ENCODE measurements at regions not wholly inside any gene's neighbourhood (a gene's known extent, or its start where the extent isn't known, plus 50 kb on each side); places are given as distances from the start of the nearest gene placed in this dataset.

DNA sequence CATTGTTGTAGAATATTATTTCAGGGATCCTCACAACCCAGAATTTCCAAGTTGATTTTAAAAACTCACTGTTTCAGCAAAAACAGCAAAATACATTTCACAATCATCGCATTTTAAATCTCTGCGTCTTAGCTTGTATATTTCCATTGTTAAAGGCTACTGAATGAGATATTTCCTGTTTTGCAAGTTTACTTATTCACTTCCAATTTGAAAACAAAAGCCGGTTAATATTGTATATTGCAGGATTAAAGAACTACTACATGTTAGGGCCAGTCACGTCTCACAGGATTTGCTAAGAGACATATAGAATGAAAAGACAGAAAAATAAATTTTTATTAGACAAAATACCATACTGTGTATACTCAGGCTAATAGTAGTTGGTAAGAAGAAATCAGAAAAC is 395.9 kb upstream of the CDH9 start:
- TF ChIP-seq, protein P1, sequence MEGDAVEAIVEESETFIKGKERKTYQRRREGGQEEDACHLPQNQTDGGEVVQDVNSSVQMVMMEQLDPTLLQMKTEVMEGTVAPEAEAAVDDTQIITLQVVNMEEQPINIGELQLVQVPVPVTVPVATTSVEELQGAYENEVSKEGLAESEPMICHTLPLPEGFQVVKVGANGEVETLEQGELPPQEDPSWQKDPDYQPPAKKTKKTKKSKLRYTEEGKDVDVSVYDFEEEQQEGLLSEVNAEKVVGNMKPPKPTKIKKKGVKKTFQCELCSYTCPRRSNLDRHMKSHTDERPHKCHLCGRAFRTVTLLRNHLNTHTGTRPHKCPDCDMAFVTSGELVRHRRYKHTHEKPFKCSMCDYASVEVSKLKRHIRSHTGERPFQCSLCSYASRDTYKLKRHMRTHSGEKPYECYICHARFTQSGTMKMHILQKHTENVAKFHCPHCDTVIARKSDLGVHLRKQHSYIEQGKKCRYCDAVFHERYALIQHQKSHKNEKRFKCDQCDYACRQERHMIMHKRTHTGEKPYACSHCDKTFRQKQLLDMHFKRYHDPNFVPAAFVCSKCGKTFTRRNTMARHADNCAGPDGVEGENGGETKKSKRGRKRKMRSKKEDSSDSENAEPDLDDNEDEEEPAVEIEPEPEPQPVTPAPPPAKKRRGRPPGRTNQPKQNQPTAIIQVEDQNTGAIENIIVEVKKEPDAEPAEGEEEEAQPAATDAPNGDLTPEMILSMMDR (IDR thresholded peaks at IDR 0.05): no peak
- DNase-seq: no peak
- peaks cover 5% of the 10 kb centered on the region; the same call in 1 of the 2 replicates for H3K9me3 Mint-ChIP-seq
- H3K27me3 Mint-ChIP-seq (ENCODE audit: insufficient read depth): no peaks in the 10 kb centered on the region
- no peaks in the 10 kb centered on the region; the same call in 1 of the 2 replicates for H3K36me3 Mint-ChIP-seq (ENCODE audit: low read depth)
- H3K4me3 Mint-ChIP-seq: no peak overlapping the region
- no peaks in the 10 kb centered on the region for H3K4me1 Mint-ChIP-seq (ENCODE audit: low read depth)
- no peak overlapping the region for H3K27ac Mint-ChIP-seq

DNA sequence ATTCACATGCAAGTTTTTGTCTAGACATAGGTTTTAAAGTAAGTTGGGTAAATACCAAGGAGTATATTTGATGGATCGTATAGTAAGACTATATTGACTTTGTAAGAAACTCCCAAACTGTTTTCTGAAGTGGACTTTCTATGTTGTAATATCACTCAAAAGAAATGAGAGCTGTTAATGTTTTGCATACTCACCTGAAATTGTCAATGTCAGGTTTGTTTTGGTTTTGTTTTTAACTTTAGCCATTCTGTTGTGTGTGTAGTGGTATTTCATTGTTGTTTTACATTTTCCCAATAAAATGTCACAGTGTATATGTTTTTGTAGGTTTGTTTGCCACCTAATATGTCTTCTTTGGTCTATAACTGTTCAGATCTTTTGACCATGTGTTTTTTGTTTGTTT is 375.7 kb upstream of the CDH9 start:
- Mint-ChIP-seq H3K9me3 (no peaks in the 10 kb centered on the region), H3K4me3 (no peak overlapping the region), H3K27ac (no peak overlapping the region), H3K27me3 (ENCODE audit: insufficient read depth) (no peaks in the 10 kb centered on the region; the same call in 1 of the 2 replicates), H3K4me1 (ENCODE audit: low read depth) (peaks cover 6% of the 10 kb centered on the region), H3K36me3 (ENCODE audit: low read depth) (no peaks in the 10 kb centered on the region)
- DNase-seq: no peak
- TF ChIP-seq, protein P1 (IDR thresholded peaks at IDR 0.05): no peak

DNA sequence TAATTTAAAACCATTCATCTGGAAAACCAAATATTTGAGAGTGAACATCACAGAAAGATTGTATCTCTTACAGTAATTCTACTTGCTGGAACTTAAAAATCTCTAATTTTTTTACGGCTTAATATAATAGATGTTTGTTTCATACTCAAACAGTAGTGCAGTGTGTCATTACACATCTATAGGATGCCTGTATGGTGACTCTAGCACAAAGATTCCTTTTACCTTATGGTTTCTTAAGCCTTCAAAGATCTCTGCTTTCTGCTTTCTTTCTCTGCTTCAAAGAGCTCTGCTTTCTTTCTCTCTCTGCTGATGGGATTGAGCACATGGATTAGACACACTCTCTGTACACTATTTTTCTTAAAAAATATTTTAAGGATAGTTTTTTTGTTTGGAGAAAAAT is 374.0 kb upstream of the CDH9 start:
- Mint-ChIP-seq H3K4me3 (no peak overlapping the region), H3K27ac (no peak overlapping the region), H3K9me3 (no peaks in the 10 kb centered on the region), H3K4me1 (ENCODE audit: low read depth) (no peaks in the 10 kb centered on the region; the same call in 1 of the 2 replicates), H3K27me3 (ENCODE audit: insufficient read depth) (no peaks in the 10 kb centered on the region; the same call in 1 of the 2 replicates), H3K36me3 (ENCODE audit: low read depth) (no peaks in the 10 kb centered on the region)
- TF ChIP-seq, protein P1 (IDR thresholded peaks at IDR 0.05): no peak
- no peak for DNase-seq

DNA sequence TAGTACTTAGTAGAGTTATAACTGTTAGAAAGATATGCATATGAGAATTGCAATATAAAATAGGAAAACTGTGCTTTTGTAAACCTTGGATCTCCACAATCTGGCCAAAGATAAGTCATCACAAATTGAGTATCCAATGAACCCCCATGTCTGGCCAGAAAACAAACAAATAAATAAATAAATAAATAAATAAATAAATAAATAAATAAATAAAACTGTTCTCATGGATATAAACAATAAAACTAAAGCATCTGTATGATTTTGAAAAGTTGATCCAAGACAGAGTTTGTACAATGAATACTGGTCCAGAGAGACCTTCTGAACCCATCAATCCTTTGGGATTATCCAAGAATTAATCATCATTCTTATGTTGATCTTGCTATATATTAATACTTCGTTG is 367.6 kb upstream of the CDH9 start:
- H3K36me3 Mint-ChIP-seq (ENCODE audit: low read depth): no peaks in the 10 kb centered on the region
- no peak overlapping the region for H3K27ac Mint-ChIP-seq
- no peaks in the 10 kb centered on the region for H3K27me3 Mint-ChIP-seq (ENCODE audit: insufficient read depth)
- peaks cover 10% of the 10 kb centered on the region for H3K4me1 Mint-ChIP-seq (ENCODE audit: low read depth)
- TF ChIP-seq, protein P1 (IDR thresholded peaks at IDR 0.05): no peak
- H3K9me3 Mint-ChIP-seq: no peaks in the 10 kb centered on the region; the same call in 1 of the 2 replicates
- no peak for DNase-seq
- no peak overlapping the region; the same call in 1 of the 2 replicates for H3K4me3 Mint-ChIP-seq

DNA sequence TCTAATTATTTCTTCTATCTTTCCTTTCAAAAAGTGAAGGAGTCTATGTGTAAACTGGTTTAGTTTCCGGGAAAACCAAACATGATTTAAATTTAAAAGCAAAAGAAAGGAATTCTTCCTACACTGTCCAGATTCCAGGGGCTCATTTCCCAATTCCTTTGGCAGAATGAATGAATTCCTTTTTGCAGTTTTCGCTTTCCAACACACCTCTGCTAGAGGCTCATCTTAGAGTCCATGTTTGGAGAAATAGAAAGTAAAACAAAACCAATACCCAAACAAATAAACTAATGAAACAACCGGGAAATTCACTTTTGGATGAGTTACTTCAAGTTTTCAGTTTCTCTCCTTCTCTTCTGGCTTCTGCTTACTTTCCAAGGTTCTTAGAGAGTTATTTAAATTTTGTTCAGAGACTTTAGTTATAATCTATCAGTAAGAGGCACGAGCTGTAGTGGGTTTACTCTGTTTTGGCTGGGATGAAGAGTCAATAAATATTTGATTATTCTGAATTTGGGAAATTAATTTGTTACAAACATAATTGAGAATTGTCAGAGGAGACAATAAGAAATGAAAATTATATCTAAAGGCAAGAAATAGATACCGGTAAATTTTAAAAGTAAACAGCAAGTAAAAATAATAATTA is 365.0 kb upstream of the CDH9 start:
- H3K36me3 Mint-ChIP-seq (ENCODE audit: low read depth): no peaks in the 10 kb centered on the region; the same call in 1 of the 2 replicates
- H3K9me3 Mint-ChIP-seq: no peaks in the 10 kb centered on the region; the same call in 1 of the 2 replicates
- TF ChIP-seq, protein P1 (IDR thresholded peaks at IDR 0.05): no peak
- peaks cover 10% of the 10 kb centered on the region for H3K4me1 Mint-ChIP-seq (ENCODE audit: low read depth)
- DNase-seq: no peak
- H3K4me3 Mint-ChIP-seq: peak overlapping the region; percentile 87
- peak overlapping the region; percentile 78 for H3K27ac Mint-ChIP-seq
- H3K27me3 Mint-ChIP-seq (ENCODE audit: insufficient read depth): no peaks in the 10 kb centered on the region
